Smooth muscle cell (in vitro differentiated cells): ENCODE measurements at regions not wholly inside any gene's neighbourhood (a gene's known extent, or its start where the extent isn't known, plus 50 kb on each side); places are given as distances from the start of the nearest gene placed in this dataset.

Source experiments
- DNase-seq: peaks from one replicate; lab custom pipeline; 2025; ENCODE audit not compliant: unreplicated experiment; lab: John Stamatoyannopoulos, UW
- H2AFZ ChIP-seq: fragments of 200-600 bp; sonication (generic); 2 replicates; pipeline ENCODE4 v1.6.0; 2016; ENCODE audit warnings: antibody characterized with exemption, low read depth, mild to moderate bottlenecking
- H3F3A ChIP-seq: fragments of 200-600 bp; sonication (generic); 2 replicates; pipeline ENCODE4 v1.6.0; 2017; ENCODE audit warnings: antibody characterized with exemption, low read depth
- H3K27ac ChIP-seq: fragments of 200-600 bp; sonication (generic); 2 replicates; pipeline ENCODE4 v1.5.1; 2016; ENCODE audit warnings: low read depth, mild to moderate bottlenecking
- H3K27me3 ChIP-seq: fragments of 200-600 bp; sonication (generic); 2 replicates; pipeline ENCODE4 v1.6.1; 2016; ENCODE audit warnings: low read depth, mild to moderate bottlenecking
- H3K36me3 ChIP-seq: fragments of 200-600 bp; sonication (generic); 2 replicates; pipeline ENCODE4 v1.5.1; 2016; ENCODE audit warnings: low read depth
- H3K4me1 ChIP-seq: fragments of 200-600 bp; sonication (generic); 2 replicates; pipeline ENCODE4 v1.5.1; 2016; ENCODE audit warnings: low read depth
- H3K4me2 ChIP-seq: fragments of 200-600 bp; sonication (generic); 2 replicates; pipeline ENCODE4 v1.6.0; 2016; ENCODE audit warnings: mild to moderate bottlenecking
- H3K4me3 ChIP-seq: fragments of 200-600 bp; sonication (generic); 2 replicates; pipeline ENCODE4 v1.5.1; 2016; ENCODE audit warnings: mild to moderate bottlenecking
- H3K79me2 ChIP-seq: fragments of 200-600 bp; sonication (generic); 2 replicates; pipeline ENCODE4 v1.6.0; 2016; ENCODE audit warnings: low read depth, mild to moderate bottlenecking
- H3K9ac ChIP-seq: fragments of 200-600 bp; sonication (generic); 2 replicates; pipeline ENCODE4 v1.6.0; 2016; ENCODE audit warnings: low read depth
- H3K9me3 ChIP-seq: fragments of 200-600 bp; sonication (generic); replicated peaks from 2 replicates; pipeline ENCODE4 v1.5.1; 2016; ENCODE audit warnings: low read depth
- H4K20me1 ChIP-seq: fragments of 200-600 bp; sonication (generic); 2 replicates; pipeline ENCODE4 v1.6.0; 2016; ENCODE audit warnings: low read depth
- WGBS: methylation state at CpG from one replicate; pipeline ENCODE4 v1.1.7; 2016; ENCODE audit warnings: low lambda C conversion rate; 5-methylcytosine and 5-hydroxymethylcytosine counted together
- TF ChIP-seq, protein P1 (sequence below): fragments of 200-600 bp; sonication (generic); IDR thresholded peaks from 2 replicates; pipeline ENCODE4 v1.5.1; 2017; ENCODE audit warnings: borderline replicate concordance, mild to moderate bottlenecking, antibody characterized with exemption; ENCODE audit not compliant: insufficient read depth, poor library complexity, severe bottlenecking

DNA sequence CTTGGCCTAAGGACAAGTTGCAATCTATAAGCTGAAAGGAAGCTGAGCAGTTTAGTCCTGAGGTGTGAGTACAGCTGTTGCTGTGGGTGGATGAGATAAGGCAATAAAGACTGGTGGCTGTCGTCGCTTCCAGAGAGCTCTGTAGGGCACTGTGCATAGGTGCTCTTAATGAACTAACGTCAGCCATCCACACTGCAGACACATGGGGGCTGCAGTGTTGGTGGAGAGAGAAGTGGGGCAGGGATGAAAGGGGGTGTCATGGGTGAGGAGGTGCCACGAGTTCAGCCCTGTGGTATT is 139.9 kb upstream of the IRX3 start:
- Histone ChIP-seq H3K36me3 (no peaks in the 10 kb centered on the region), H3K4me2 (no peak overlapping the region), H3K4me1 (peaks cover 7% of the 10 kb centered on the region), H3K9me3 (no peaks in the 10 kb centered on the region), H3K27ac (no peak overlapping the region), H3K9ac (no peak overlapping the region), H3K4me3 (no peak overlapping the region), H3K27me3 (peaks cover 51% of the 10 kb centered on the region), H4K20me1 (no peaks in the 10 kb centered on the region), H3K79me2 (no peaks in the 10 kb centered on the region), H3F3A (no peaks in the 10 kb centered on the region), H2AFZ (no peak overlapping the region)
- WGBS = 62% methylated on average over 4 of the region's 4 CpGs
- TF ChIP-seq, protein P1, sequence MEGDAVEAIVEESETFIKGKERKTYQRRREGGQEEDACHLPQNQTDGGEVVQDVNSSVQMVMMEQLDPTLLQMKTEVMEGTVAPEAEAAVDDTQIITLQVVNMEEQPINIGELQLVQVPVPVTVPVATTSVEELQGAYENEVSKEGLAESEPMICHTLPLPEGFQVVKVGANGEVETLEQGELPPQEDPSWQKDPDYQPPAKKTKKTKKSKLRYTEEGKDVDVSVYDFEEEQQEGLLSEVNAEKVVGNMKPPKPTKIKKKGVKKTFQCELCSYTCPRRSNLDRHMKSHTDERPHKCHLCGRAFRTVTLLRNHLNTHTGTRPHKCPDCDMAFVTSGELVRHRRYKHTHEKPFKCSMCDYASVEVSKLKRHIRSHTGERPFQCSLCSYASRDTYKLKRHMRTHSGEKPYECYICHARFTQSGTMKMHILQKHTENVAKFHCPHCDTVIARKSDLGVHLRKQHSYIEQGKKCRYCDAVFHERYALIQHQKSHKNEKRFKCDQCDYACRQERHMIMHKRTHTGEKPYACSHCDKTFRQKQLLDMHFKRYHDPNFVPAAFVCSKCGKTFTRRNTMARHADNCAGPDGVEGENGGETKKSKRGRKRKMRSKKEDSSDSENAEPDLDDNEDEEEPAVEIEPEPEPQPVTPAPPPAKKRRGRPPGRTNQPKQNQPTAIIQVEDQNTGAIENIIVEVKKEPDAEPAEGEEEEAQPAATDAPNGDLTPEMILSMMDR = no peak
- DNase-seq = no peak

DNA sequence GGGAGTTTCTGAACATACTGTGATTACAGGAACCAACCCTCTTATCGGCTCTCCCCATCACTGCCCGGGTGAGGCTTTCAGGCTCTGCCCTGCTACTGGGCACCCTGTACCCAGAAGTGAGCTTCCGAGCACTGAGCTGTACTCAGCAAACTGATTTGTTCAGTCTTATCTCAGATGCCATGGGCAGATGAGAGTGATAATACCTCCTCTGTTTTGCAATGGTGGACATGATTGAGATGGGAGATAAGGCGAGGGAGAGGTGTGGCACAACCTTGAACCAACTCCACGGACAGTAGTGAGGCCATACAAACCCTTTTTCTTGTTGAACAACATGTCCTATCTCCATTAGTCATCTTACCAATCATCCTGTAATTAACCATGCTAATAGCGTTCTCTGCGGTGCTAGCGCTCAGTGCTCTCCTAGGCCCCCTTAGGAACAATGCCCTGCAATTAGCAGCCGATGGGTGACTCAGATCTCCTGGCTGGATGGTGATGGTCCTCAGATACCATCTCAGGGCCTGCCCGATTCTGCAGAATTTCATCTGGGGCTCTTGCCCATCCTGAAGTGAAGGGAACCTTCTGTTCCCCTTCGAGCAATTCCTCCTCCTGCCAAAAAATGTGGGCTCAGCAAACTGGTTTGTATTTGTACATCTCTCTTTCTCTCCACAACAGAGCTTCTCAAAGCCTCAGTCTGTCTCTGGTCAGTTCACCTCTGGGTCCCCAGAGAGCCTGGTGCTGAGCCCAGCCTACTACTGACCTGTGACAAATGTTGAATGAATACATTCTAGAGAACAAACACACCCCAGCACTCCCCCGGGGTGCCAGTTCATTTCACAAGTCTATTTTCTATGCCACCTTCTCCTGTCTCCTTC is 139.3 kb upstream of the IRX3 start:
- H3K4me2 ChIP-seq = no peak overlapping the region
- TF ChIP-seq, protein P1 = no peak
- WGBS = 65% methylated on average over 12 of the region's 12 CpGs

DNA sequence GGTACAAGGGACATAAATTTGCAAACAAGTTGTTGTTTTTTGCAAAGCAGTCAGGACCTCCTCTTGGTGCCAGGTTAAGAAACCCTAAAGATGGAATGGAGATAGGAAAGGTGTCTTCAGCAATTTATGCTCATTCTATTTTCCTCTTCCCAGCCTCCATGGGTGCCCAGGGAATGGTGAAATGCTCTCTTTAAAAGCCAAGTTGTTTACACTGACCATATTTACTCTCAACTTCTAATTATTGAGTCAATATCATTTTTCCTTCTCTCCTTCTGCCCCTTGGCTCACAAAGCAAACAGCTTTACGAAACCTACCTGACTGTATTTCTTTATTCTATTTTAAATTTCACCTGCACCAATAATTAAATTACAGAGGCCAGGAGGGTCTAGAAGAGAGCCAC is 138.5 kb upstream of the IRX3 start:
- TF ChIP-seq, protein P1 = no peak

More for the DNA sequence above, 139.3 kb upstream of the IRX3 start:
- Histone ChIP-seq H3K27me3 (peaks cover 51% of the 10 kb centered on the region), H3K36me3 (no peaks in the 10 kb centered on the region), H3K9ac (no peak overlapping the region), H3F3A (no peaks in the 10 kb centered on the region), H3K9me3 (no peaks in the 10 kb centered on the region), H3K79me2 (no peaks in the 10 kb centered on the region), H3K4me3 (no peak overlapping the region), H4K20me1 (no peaks in the 10 kb centered on the region), H3K27ac (no peak overlapping the region), H2AFZ (no peak overlapping the region), H3K4me1 (peaks cover 1% of the 10 kb centered on the region)
- no peak for DNase-seq

DNA sequence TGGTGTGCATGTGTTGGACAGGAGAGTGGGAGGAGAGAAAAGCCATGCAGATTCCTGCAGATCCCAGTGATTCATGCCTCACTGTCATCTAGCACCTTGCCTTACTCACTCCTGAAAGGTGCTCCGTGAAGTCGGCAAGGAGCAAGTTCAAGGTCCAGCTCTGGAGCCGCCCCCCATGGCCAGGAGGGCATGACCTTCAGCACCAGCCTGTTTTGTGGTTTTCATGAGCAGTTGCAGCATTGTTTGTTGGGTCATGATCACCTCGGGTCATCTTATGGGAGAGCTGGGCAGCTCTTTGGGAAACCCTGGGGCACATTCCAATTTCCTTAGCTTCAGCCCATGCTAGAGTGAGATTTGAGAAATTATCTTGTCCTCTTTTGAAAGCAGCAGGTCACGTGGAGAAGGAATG is 137.5 kb upstream of the IRX3 start:
- H3K4me3 ChIP-seq = no peak overlapping the region
- H3K36me3 ChIP-seq = no peaks in the 10 kb centered on the region
- TF ChIP-seq, protein P1 = no peak
- H3F3A ChIP-seq = no peaks in the 10 kb centered on the region
- 60% methylated on average over 5 of the region's 5 CpGs for WGBS
- H3K27ac ChIP-seq = peak overlapping the region; percentile 17
- no peak overlapping the region for H2AFZ ChIP-seq
- no peaks in the 10 kb centered on the region for H3K4me1 ChIP-seq
- H3K79me2 ChIP-seq = no peaks in the 10 kb centered on the region
- DNase-seq = no peak
- no peak overlapping the region for H3K4me2 ChIP-seq
- no peak overlapping the region for H3K9ac ChIP-seq
- no peaks in the 10 kb centered on the region for H4K20me1 ChIP-seq
- H3K27me3 ChIP-seq = peaks cover 51% of the 10 kb centered on the region
- no peaks in the 10 kb centered on the region for H3K9me3 ChIP-seq

More for the DNA sequence above, 138.5 kb upstream of the IRX3 start:
- no peak overlapping the region for H3K9ac ChIP-seq
- H2AFZ ChIP-seq = no peak overlapping the region
- no peak overlapping the region for H3K27ac ChIP-seq
- H3K4me2 ChIP-seq = no peak overlapping the region
- H3K36me3 ChIP-seq = no peaks in the 10 kb centered on the region
- DNase-seq = no peak
- H3K9me3 ChIP-seq = no peaks in the 10 kb centered on the region
- no peaks in the 10 kb centered on the region for H4K20me1 ChIP-seq
- H3F3A ChIP-seq = no peaks in the 10 kb centered on the region
- no peak overlapping the region for H3K4me3 ChIP-seq
- no peaks in the 10 kb centered on the region for H3K79me2 ChIP-seq
- H3K27me3 ChIP-seq = peaks cover 51% of the 10 kb centered on the region
- WGBS = 94% methylated on average over 1 of the region's 1 CpG
- no peaks in the 10 kb centered on the region for H3K4me1 ChIP-seq
